Choroid plexus epithelial cell (primary cell): ENCODE measurements at regions not wholly inside any gene's neighbourhood (a gene's known extent, or its start where the extent isn't known, plus 50 kb on each side); places are given as distances from the start of the nearest gene placed in this dataset.

Experiments used
- DNase-seq: peaks from one replicate; pipeline ENCODE4 v3.0.0-alpha.2; 2010; ENCODE audit warnings: low read depth
- H3K4me3 ChIP-seq: 2 replicates; pipeline ENCODE4 v1.5.1; 2011; ENCODE audit warnings: low read depth, mild to moderate bottlenecking, control low read depth, low read length, moderate library complexity
- CTCF ChIP-seq: conservative IDR thresholded peaks from 2 replicates; pipeline ENCODE4 v1.5.1; 2011; ENCODE audit warnings: low read depth, mild to moderate bottlenecking, control low read depth, inconsistent platforms, low read length, moderate library complexity

DNA sequence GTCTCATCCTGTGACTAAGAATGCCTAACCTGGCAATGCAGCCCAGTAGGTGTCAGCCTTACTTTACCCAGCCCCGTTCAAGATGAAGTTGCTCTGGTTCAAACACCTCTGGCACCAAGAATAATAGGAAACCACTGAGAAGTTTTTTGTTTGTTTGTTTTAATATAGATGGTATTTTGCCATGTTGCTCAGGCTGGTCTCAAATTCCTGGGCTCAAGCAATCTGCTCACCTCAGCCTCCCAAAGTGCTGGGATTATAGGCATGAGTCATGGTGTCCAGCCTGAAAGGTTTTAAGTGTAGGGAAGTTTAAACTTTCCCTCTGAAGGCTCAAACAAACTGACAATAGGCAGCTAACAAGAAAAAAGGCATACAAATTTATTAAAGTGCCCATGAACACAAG is 51.2 kb upstream of the ABCC4 start:
- DNase-seq: no peak
- TF ChIP-seq CTCF: no peak

DNA sequence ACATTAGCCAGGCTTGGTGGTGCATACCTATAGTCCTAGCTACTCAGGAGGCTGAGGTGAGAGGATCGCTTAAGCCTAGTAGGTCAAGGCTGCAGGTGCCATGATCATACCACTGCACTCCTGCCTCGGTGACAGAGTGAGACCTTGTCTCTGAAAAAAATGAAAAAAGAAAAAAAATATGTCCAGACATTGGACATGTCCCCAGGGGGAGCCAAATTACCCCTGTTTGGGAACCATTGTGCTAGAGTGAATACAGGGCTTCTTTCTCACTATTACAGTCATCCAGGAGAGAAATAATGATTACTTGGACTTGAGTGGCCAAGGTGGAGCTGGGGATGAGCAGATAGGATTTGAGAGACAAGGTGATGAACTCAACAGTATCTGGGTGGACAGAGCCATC is 52.9 kb upstream of the ABCC4 start:
- no peak for DNase-seq
- no peak overlapping the region for H3K4me3 ChIP-seq
- TF ChIP-seq CTCF: no peak

More for the DNA sequence above, 51.2 kb upstream of the ABCC4 start:
- H3K4me3 ChIP-seq: no peak overlapping the region

DNA sequence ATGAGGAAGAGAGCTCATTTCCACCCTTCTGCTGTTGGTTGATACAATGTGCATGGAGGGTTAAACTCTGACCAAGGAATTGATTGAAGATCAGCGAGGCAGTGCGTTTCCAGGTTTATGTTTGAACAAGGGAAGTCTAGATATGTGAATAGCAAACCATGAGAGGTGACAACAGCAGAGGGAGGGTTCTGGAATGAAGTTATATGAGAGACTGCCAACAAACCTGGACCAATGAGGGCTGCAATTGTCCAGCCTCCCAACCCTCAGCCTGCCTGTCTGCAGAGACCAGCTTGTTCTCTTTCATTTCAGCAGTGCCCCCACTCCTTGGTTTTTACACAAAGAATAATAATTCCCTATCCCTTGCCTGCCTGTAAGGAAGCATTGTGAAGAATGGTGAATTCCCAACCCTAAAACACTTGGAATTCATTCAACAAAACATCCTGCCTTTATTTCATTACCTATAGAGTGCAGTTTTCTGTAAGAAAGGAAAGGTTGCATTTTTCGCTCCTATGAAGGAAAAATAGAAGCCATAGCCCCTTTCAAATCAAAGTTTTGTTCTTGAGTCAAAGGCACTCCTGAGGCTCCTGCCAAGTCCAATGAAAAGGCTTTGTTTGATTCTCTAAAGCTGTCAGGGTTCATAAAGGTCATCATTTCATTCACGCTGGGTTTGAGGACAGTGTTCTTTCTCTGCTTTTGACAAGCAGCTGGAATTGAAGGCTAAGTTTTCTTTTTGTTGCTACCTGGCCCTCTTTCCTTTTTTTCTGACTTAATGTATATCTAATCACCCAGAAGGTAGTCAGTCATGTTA is 53.6 kb upstream of the ABCC4 start:
- TF ChIP-seq CTCF: no peak
- H3K4me3 ChIP-seq: no peak overlapping the region
- DNase-seq: no peak

GRCh38 chr13:95355494-95355893 is 54.2 kb upstream of the ABCC4 start:
- DNase-seq: peak; percentile 60
- no peak overlapping the region for H3K4me3 ChIP-seq
- no peak for TF ChIP-seq CTCF

DNA sequence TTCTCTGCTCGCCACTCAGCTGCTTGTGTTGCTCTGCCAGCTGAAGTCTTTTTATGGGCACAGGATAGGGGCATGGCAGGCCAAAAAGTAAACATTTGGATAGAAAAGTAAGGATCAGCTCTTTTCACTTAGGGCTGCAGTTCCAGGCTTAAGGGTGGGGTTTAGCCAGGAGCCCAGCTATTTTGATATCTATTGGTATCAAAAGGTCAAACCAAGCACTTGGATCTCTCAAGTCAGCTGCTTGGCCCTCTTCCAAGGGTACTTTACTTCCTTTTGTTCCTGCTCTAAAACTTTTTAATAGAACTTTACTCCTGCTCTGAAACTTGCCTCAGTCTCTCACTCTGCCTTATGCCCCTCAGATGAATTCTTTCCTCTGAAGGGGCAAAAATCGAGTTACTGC is 55.7 kb upstream of the ABCC4 start:
- no peak for TF ChIP-seq CTCF
- no peak overlapping the region for H3K4me3 ChIP-seq
- DNase-seq: no peak

GRCh38 chr13:95357875-95358274 is 56.6 kb upstream of the ABCC4 start:
- H3K4me3 ChIP-seq: no peak overlapping the region
- no peak for DNase-seq
- no peak for TF ChIP-seq CTCF

GRCh38 chr13:95360052-95360451 is 58.8 kb upstream of the ABCC4 start:
- no peak for TF ChIP-seq CTCF
- no peak for DNase-seq
- no peak overlapping the region for H3K4me3 ChIP-seq
